ENCODE measurements at regions not wholly inside any gene's neighbourhood (a gene's known extent, or its start where the extent isn't known, plus 50 kb on each side); places are given as distances from the start of the nearest gene placed in this dataset.

GRCh38 chr2:21759819-21760218 is 636.1 kb downstream of the TDRD15 start:
- Histone ChIP-seq H3K9ac (ENCODE audit: low read depth, low read length, poor library complexity) (no peak overlapping the region), H3K27ac (replicated peaks; ENCODE audit: low read length) (no peak overlapping the region), H3K4ac (ENCODE audit: low read length) (no peak overlapping the region), H4K8ac (ENCODE audit: low read depth, low read length) (no peak overlapping the region), H3K9me3 (replicated peaks in 1 of 2; ENCODE audit: control insufficient read depth in 2 of 2, insufficient read depth in 1 of 2, low read depth in 1 of 2, low read length in 2 of 2) (peaks cover 0 to 2% of the 10 kb centered on the region in 2 donors), H2BK15ac (ENCODE audit: low read length) (no peak overlapping the region), H3K14ac (ENCODE audit: low read length) (no peak overlapping the region), H3K4me1 (ENCODE audit: control insufficient read depth in 2 of 2, insufficient read depth in 1 of 2, low read depth in 1 of 2, low read length in 2 of 2) (peaks cover 0 to 2% of the 10 kb centered on the region in 2 donors), H2BK5ac (ENCODE audit: low read length) (no peak overlapping the region), H3K18ac (ENCODE audit: low read length) (no peak overlapping the region), H2AFZ (ENCODE audit: low read length) (no peak overlapping the region), H4K91ac (ENCODE audit: low read depth, low read length, poor library complexity) (no peak overlapping the region), H3K79me1 (ENCODE audit: low read depth, low read length) (no peaks in the 10 kb centered on the region), H2BK12ac (ENCODE audit: low read length) (no peak overlapping the region), H3K4me2 (ENCODE audit: insufficient read depth, low read length, poor library complexity, severe bottlenecking) (no peak overlapping the region), H3K27me3 (ENCODE audit: control insufficient read depth in 3 of 3, insufficient read depth in 3 of 3, low read depth in 1 of 3, low read length in 3 of 3) (no peaks in the 10 kb centered on the region), H2AK5ac (ENCODE audit: low read depth, low read length) (no peak overlapping the region), H2BK120ac (ENCODE audit: low read depth, low read length) (no peak overlapping the region), H3K36me3 (replicated peaks in 1 of 2; ENCODE audit: control insufficient read depth in 2 of 2, insufficient read depth in 2 of 2, low read length in 2 of 2) (no peaks in the 10 kb centered on the region), H3K23ac (ENCODE audit: low read depth, low read length, poor library complexity) (no peak overlapping the region), H3K4me3 (ENCODE audit: low read length in 2 of 2) (no peak overlapping the region)
- DNase-seq (ENCODE audit: low spot score), result no peak

GRCh38 chr2:21761361-21761760 is 637.6 kb downstream of the TDRD15 start:
- Histone ChIP-seq H4K91ac (ENCODE audit: low read depth, low read length, poor library complexity) (no peak overlapping the region), H3K79me1 (ENCODE audit: low read depth, low read length) (no peaks in the 10 kb centered on the region), H3K23ac (ENCODE audit: low read depth, low read length, poor library complexity) (no peak overlapping the region), H3K27ac (replicated peaks; ENCODE audit: low read length) (no peak overlapping the region), H2BK15ac (ENCODE audit: low read length) (no peak overlapping the region), H2BK5ac (ENCODE audit: low read length) (no peak overlapping the region), H4K8ac (ENCODE audit: low read depth, low read length) (no peak overlapping the region), H3K14ac (ENCODE audit: low read length) (no peak overlapping the region), H2BK12ac (ENCODE audit: low read length) (no peak overlapping the region), H3K4me3 (ENCODE audit: low read length in 2 of 2) (no peak overlapping the region), H3K27me3 (ENCODE audit: control insufficient read depth in 3 of 3, insufficient read depth in 3 of 3, low read depth in 1 of 3, low read length in 3 of 3) (no peaks in the 10 kb centered on the region), H3K4me2 (ENCODE audit: insufficient read depth, low read length, poor library complexity, severe bottlenecking) (no peak overlapping the region), H2BK120ac (ENCODE audit: low read depth, low read length) (no peak overlapping the region), H3K36me3 (replicated peaks in 1 of 2; ENCODE audit: control insufficient read depth in 2 of 2, insufficient read depth in 2 of 2, low read length in 2 of 2) (no peaks in the 10 kb centered on the region), H3K9me3 (replicated peaks in 1 of 2; ENCODE audit: control insufficient read depth in 2 of 2, insufficient read depth in 1 of 2, low read depth in 1 of 2, low read length in 2 of 2) (peaks cover 0 to 2% of the 10 kb centered on the region in 2 donors), H3K9ac (ENCODE audit: low read depth, low read length, poor library complexity) (no peak overlapping the region), H2AK5ac (ENCODE audit: low read depth, low read length) (no peak overlapping the region), H2AFZ (ENCODE audit: low read length) (no peak overlapping the region), H3K4ac (ENCODE audit: low read length) (no peak overlapping the region), H3K18ac (ENCODE audit: low read length) (no peak overlapping the region), H3K4me1 (ENCODE audit: control insufficient read depth in 2 of 2, insufficient read depth in 1 of 2, low read depth in 1 of 2, low read length in 2 of 2) (peaks cover 0 to 2% of the 10 kb centered on the region in 2 donors)
- DNase-seq (ENCODE audit: low spot score), result no peak
- no CpG with 5 or more reads among the region's 2 CpGs for WGBS, 2 donors (ENCODE audit: extremely low coverage in 2 of 2, insufficient read length in 2 of 2, insufficient replicate concordance in 1 of 2)

- Histone ChIP-seq H2BK12ac (ENCODE audit: low read length) (no peak overlapping the region), H3K4me1 (ENCODE audit: control insufficient read depth in 2 of 2, insufficient read depth in 1 of 2, low read depth in 1 of 2, low read length in 2 of 2) (no peaks in the 10 kb centered on the region), H4K8ac (ENCODE audit: low read depth, low read length) (peak overlapping the region; percentile 76), H3K9ac (ENCODE audit: low read depth, low read length, poor library complexity) (no peak overlapping the region), H3K27me3 (ENCODE audit: control insufficient read depth in 3 of 3, insufficient read depth in 3 of 3, low read depth in 1 of 3, low read length in 3 of 3) (no peaks in the 10 kb centered on the region), H3K9me3 (replicated peaks in 1 of 2; ENCODE audit: control insufficient read depth in 2 of 2, insufficient read depth in 1 of 2, low read depth in 1 of 2, low read length in 2 of 2) (peaks cover 0 to 2% of the 10 kb centered on the region in 2 donors), H2AFZ (ENCODE audit: low read length) (no peak overlapping the region), H3K23ac (ENCODE audit: low read depth, low read length, poor library complexity) (no peak overlapping the region), H3K27ac (replicated peaks; ENCODE audit: low read length) (no peak overlapping the region), H3K79me1 (ENCODE audit: low read depth, low read length) (no peaks in the 10 kb centered on the region), H3K4ac (ENCODE audit: low read length) (no peak overlapping the region), H3K4me3 (ENCODE audit: low read length in 2 of 2) (no peak overlapping the region), H3K18ac (ENCODE audit: low read length) (no peak overlapping the region), H2BK5ac (ENCODE audit: low read length) (no peak overlapping the region), H4K91ac (ENCODE audit: low read depth, low read length, poor library complexity) (no peak overlapping the region), H2BK120ac (ENCODE audit: low read depth, low read length) (no peak overlapping the region), H2AK5ac (ENCODE audit: low read depth, low read length) (no peak overlapping the region), H3K14ac (ENCODE audit: low read length) (no peak overlapping the region), H3K36me3 (replicated peaks in 1 of 2; ENCODE audit: control insufficient read depth in 2 of 2, insufficient read depth in 2 of 2, low read length in 2 of 2) (no peaks in the 10 kb centered on the region), H3K4me2 (ENCODE audit: insufficient read depth, low read length, poor library complexity, severe bottlenecking) (no peak overlapping the region), H2BK15ac (ENCODE audit: low read length) (no peak overlapping the region)
- no peak for DNase-seq (ENCODE audit: low spot score)
These were observed 639.7 kb downstream of the TDRD15 start for GRCh38 chr2:21763501-21763900.

GRCh38 chr2:21770787-21771186 is 647.0 kb downstream of the TDRD15 start:
- Histone ChIP-seq H3K4ac (ENCODE audit: low read length) (no peak overlapping the region), H4K8ac (ENCODE audit: low read depth, low read length) (no peak overlapping the region), H3K79me1 (ENCODE audit: low read depth, low read length) (peaks cover 2% of the 10 kb centered on the region), H3K4me2 (ENCODE audit: insufficient read depth, low read length, poor library complexity, severe bottlenecking) (no peak overlapping the region), H3K14ac (ENCODE audit: low read length) (no peak overlapping the region), H2BK12ac (ENCODE audit: low read length) (no peak overlapping the region), H3K9ac (ENCODE audit: low read depth, low read length, poor library complexity) (no peak overlapping the region), H3K9me3 (replicated peaks in 1 of 2; ENCODE audit: control insufficient read depth in 2 of 2, insufficient read depth in 1 of 2, low read depth in 1 of 2, low read length in 2 of 2) (no peaks in the 10 kb centered on the region), H3K27ac (replicated peaks; ENCODE audit: low read length) (no peak overlapping the region), H4K91ac (ENCODE audit: low read depth, low read length, poor library complexity) (no peak overlapping the region), H2BK5ac (ENCODE audit: low read length) (no peak overlapping the region), H2BK120ac (ENCODE audit: low read depth, low read length) (no peak overlapping the region), H3K27me3 (ENCODE audit: control insufficient read depth in 3 of 3, insufficient read depth in 3 of 3, low read depth in 1 of 3, low read length in 3 of 3) (no peaks in the 10 kb centered on the region), H3K4me1 (ENCODE audit: control insufficient read depth in 2 of 2, insufficient read depth in 1 of 2, low read depth in 1 of 2, low read length in 2 of 2) (peaks cover 0 to 5% of the 10 kb centered on the region in 2 donors), H2AFZ (ENCODE audit: low read length) (no peak overlapping the region), H3K4me3 (ENCODE audit: low read length in 2 of 2) (no peak overlapping the region), H2AK5ac (ENCODE audit: low read depth, low read length) (no peak overlapping the region), H3K36me3 (replicated peaks in 1 of 2; ENCODE audit: control insufficient read depth in 2 of 2, insufficient read depth in 2 of 2, low read length in 2 of 2) (no peaks in the 10 kb centered on the region), H3K23ac (ENCODE audit: low read depth, low read length, poor library complexity) (no peak overlapping the region), H3K18ac (ENCODE audit: low read length) (no peak overlapping the region), H2BK15ac (ENCODE audit: low read length) (no peak overlapping the region)
- no CpG with 5 or more reads among the region's 1 CpG for WGBS, 2 donors (ENCODE audit: extremely low coverage in 2 of 2, insufficient read length in 2 of 2, insufficient replicate concordance in 1 of 2)
- no peak for DNase-seq (ENCODE audit: low spot score)
